DMS53 (cell line): ENCODE measurements at regions not wholly inside any gene's neighbourhood (a gene's known extent, or its start where the extent isn't known, plus 50 kb on each side); places are given as distances from the start of the nearest gene placed in this dataset.
"Not testable (repeated sequence)": the region's sequence is repeated elsewhere in the genome, so short reads cannot be mapped to it uniquely, and the experiment has no call there.

Source experiments
- DNase-seq: peaks from one replicate; lab custom pipeline; 2025; lab: John Stamatoyannopoulos, UW

GRCh38 chr7:55702831-55703230 lies 130.5 kb upstream of the VOPP1 start:
- not testable (repeated sequence) for DNase-seq

- not testable (repeated sequence) for DNase-seq
Observed at GRCh38 chr7:55699450-55699842, 127.1 kb upstream of the VOPP1 start.

- peak; percentile 96 for DNase-seq
Observed at GRCh38 chr7:55698607-55699449, 126.5 kb upstream of the VOPP1 start.

GRCh38 chr7:55695893-55696701 lies 123.8 kb upstream of the VOPP1 start:
- DNase-seq, result not testable (repeated sequence)

GRCh38 chr7:55694484-55694883 lies 122.2 kb upstream of the VOPP1 start:
- DNase-seq, result peak; percentile 22

GRCh38 chr7:55688684-55689681 lies 116.7 kb upstream of the VOPP1 start:
- peak; percentile 90 for DNase-seq

GRCh38 chr7:55688261-55688660 lies 116.0 kb upstream of the VOPP1 start:
- DNase-seq, result not testable (repeated sequence)

GRCh38 chr7:55687252-55687651 lies 115.0 kb upstream of the VOPP1 start:
- not testable (repeated sequence) for DNase-seq

- DNase-seq, result not testable (repeated sequence)
Observed at GRCh38 chr7:55686771-55687170, 114.5 kb upstream of the VOPP1 start.

GRCh38 chr7:55683501-55683900 lies 111.2 kb upstream of the VOPP1 start:
- not testable (repeated sequence) for DNase-seq

- DNase-seq, result not testable (repeated sequence)
Observed at GRCh38 chr7:55675589-55675988, 103.3 kb upstream of the VOPP1 start.

GRCh38 chr7:55673525-55673924 lies 101.2 kb upstream of the VOPP1 start:
- not testable (repeated sequence) for DNase-seq

- not testable (repeated sequence) for DNase-seq
Observed at GRCh38 chr7:55672084-55672483, 99.8 kb upstream of the VOPP1 start.

- no peak for DNase-seq
Observed at GRCh38 chr7:55657654-55658053, 85.4 kb upstream of the VOPP1 start.

GRCh38 chr7:55651057-55651456 lies 78.8 kb upstream of the VOPP1 start:
- peak; percentile 29 for DNase-seq

- DNase-seq, result no peak
Observed at GRCh38 chr7:55649238-55649637, 76.9 kb upstream of the VOPP1 start.

GRCh38 chr7:55644567-55644966 lies 72.3 kb upstream of the VOPP1 start:
- no peak for DNase-seq

- no peak for DNase-seq
Observed at GRCh38 chr7:55642266-55642665, 70.0 kb upstream of the VOPP1 start.

GRCh38 chr7:55641811-55642210 lies 69.5 kb upstream of the VOPP1 start:
- DNase-seq, result peak; percentile 41

GRCh38 chr7:55641273-55641691 lies 69.0 kb upstream of the VOPP1 start:
- DNase-seq, result peak; percentile 93

- no peak for DNase-seq
Observed at GRCh38 chr7:55639640-55640039, 67.3 kb upstream of the VOPP1 start.
